AML-193 (cell line): ENCODE measurements at regions not wholly inside any gene's neighbourhood (a gene's known extent, or its start where the extent isn't known, plus 50 kb on each side); places are given as distances from the start of the nearest gene placed in this dataset.
"Not testable (repeated sequence)": the region's sequence is repeated elsewhere in the genome, so short reads cannot be mapped to it uniquely, and the experiment has no call there.

Source experiments
- DNase-seq, 2 experiments: peaks; one replicate each; lab custom pipeline; 2025; lab: John Stamatoyannopoulos, UW

DNA sequence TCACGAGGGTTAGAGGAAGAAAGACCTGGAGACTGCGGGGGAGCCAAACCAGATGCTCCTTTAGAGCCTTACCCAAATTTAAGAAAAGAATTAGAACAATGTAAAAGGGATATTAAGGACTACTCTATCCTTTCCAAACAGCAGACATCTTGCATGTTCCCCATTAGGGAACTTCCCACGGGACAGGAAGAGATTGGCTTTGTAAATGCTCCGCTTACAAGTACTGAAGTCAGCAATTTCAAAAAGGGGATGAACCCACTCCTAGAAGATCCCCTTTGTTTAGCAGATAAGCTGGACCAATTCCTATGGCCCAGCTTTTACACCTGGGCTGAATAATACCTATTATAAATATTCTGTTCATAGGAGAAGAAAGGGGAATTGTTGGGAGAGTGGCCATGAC lies 74.2 kb downstream of the APOBEC1 start:
- DNase-seq, result no peak

GRCh38 chr12:7590085-7590484 lies 75.6 kb downstream of the APOBEC1 start:
- DNase-seq, result not testable (repeated sequence)

DNA sequence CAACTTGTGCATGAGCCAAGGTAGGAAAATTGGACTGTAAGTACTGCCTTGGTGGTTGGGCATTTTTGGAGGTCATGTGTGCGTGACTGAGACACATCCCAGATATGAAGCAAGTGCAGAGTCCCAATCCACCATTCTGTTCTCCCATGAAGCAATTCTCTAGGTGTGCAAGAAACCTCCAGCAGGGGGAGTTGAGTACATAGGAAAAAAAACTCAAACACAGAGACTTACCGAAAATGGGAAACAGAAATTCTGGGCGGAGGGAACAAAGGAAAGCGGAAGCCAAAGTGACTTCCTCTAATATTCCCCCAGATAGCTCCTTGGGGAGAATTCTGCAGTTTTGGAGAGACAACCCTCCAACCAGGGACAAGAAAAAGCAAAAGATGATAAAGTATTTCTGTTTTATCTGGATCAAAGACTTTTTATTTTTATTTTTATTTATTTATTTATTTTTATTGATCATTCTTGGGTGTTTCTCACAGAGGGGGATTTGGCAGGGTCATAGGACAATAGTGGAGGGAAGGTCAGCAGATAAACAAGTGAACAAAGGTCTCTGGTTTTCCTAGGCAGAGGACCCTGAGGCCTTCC lies 76.9 kb downstream of the APOBEC1 start:
- peak; percentile 78 to 82 for DNase-seq

DNA sequence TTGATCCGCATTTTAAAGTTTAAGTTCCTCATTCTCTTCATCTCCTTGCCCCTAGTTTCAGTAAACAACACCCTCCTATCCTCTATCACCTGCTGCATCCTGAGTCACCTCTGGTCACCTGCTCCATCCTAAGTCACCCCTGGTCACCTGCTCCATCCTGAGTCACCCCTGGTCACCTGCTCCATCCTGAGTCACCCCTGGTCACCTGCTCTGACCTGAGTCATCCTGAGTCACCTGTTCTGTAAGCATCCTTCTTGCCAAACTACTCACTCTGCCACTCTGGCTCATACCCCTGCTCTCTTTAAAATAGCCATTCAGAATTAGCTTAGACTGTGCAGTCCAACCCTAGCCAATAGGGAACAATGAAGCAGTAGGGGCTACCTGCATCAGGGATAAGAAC lies 80.6 kb upstream of the CD163 start:
- DNase-seq, result not testable (repeated sequence)

- no peak for DNase-seq
Observed at GRCh38 chr12:7583471-7583870, 79.9 kb upstream of the CD163 start.

GRCh38 chr12:7582796-7583195 lies 79.2 kb upstream of the CD163 start:
- DNase-seq, result no peak

DNA sequence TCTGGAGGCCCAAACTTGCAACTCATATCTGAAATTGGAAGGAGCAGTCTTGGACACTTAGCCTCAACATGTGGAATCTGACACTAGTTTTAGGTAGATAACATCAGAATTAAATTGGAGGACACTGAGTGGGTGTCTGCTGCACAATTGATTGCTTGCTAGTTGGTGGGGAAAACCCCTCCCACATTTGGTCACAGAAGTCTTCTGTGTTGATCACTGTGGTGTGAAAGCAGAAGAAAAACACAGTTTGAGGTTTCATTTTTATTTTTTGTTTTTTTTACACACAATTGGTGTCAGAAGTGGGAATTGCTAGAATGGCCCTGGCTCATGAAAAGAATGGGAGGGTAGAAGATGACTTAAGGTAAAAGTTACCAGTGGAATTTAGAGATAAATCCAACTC lies 78.0 kb upstream of the CD163 start:
- no peak for DNase-seq

DNA sequence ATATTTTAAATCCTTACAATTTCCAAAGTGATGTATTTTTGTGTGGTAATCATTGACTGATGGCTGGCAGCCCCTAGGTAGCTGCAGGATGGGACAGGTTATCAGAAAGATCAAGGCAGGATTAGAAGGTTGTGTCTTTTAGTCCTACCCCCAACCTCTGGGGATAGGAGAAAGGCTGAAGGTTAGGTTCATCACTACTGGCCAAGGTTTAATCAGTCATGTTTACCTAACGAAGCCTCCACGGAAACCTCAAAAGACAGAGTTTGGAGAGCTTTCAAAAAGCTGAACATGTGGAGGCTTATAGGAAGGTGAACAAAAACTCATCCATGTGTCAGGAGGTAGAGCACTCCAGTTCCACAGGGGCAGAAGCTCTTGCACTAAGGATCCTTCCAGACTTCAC lies 77.5 kb upstream of the CD163 start:
- DNase-seq, result no peak

- DNase-seq, result peak; percentile 15 to 30
Observed at GRCh38 chr12:7571257-7571656, 67.7 kb upstream of the CD163 start.

GRCh38 chr12:7557227-7557626 lies 53.6 kb upstream of the CD163 start:
- DNase-seq, result peak; percentile 67 to 69

DNA sequence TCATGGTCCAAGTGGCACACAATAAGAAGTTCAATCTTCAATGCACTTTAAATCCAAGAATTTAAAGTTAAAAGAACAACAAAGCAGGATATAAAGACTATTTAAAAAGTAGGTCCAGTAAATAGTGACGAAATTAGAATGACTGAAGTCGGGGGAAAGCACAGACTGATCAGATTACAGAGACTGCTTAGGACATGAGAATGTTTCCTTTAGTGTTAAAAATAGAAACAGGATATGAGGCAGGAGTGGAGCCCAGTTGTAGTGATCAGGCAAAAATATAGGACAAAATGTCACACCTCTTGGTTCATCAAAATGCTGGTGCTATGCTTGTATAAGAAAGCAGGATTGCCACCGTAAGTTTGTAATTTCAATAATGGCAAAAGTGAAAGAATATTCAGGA lies 52.2 kb upstream of the CD163 start:
- DNase-seq, result peak; percentile 36 to 43

DNA sequence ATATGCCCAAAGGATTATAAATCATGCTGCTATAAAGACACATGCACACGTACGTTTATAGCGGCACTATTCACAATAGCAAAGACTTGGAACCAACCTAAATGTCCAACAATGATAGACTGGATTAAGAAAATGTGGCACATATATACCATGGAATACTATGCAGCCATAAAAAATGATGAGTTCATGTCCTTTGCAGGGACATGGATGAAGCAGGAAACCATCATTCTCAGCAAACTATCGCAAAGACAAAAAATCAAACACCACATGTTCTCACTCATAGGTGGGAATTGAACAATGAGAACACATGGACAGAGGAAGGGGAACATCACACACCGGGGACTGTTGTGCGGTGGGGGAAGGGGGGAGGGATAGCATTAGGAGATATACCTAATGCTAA lies 51.3 kb upstream of the CD163 start:
- DNase-seq, result not testable (repeated sequence)
